ENCODE measurements at regions not wholly inside any gene's neighbourhood (a gene's known extent, or its start where the extent isn't known, plus 50 kb on each side); places are given as distances from the start of the nearest gene placed in this dataset.

- H3K36me3 ChIP-seq (ENCODE audit: control insufficient read depth, insufficient read depth, low read length): no peaks in the 10 kb centered on the region
- Mint-ChIP-seq H3K36me3 (ENCODE audit: insufficient read depth, unreplicated experiment) (no peaks in the 10 kb centered on the region), H3K27ac (ENCODE audit: unreplicated experiment) (no peak overlapping the region), H3K4me3 (ENCODE audit: unreplicated experiment) (no peak overlapping the region), H3K27me3 (ENCODE audit: insufficient read depth, unreplicated experiment) (peaks cover 12% of the 10 kb centered on the region), H3K9me3 (ENCODE audit: unreplicated experiment) (no peaks in the 10 kb centered on the region), H3K4me1 (ENCODE audit: low read depth, unreplicated experiment) (no peaks in the 10 kb centered on the region)
- ChIA-PET POLR2A (no interaction called here), CTCF (no interaction called here)
- BruUV-seq (replicated peaks): no TSS peak
- TF ChIP-seq CTCF (IDR thresholded peaks at IDR 0.05; ENCODE audit: insufficient read depth in 1 of 2, low read depth in 1 of 2, low read length in 1 of 2, severe bottlenecking in 1 of 2, unreplicated experiment in 1 of 2): no peak
- H3K4me1 ChIP-seq: no peaks in the 10 kb centered on the region
- H3K9me3 ChIP-seq: no peaks in the 10 kb centered on the region
- H3K4me3 ChIP-seq (ENCODE audit: low read depth, low read length): no peak overlapping the region
- intact Hi-C loops (cut with micrococcal nuclease; ENCODE audit: unreplicated experiment): no loop called here
- no peak for DNase-seq
- no peaks in the 10 kb centered on the region for H3K27me3 ChIP-seq (replicated peaks; ENCODE audit: control insufficient read depth, insufficient read depth, low read length)
These were observed 203.4 kb upstream of the PIK3C3 start for GRCh38 chr18:41751652-41752051.

- H3K4me1 Mint-ChIP-seq (ENCODE audit: low read depth, unreplicated experiment): no peaks in the 10 kb centered on the region
- no peak overlapping the region for H3K4me3 Mint-ChIP-seq (ENCODE audit: unreplicated experiment)
- Histone ChIP-seq H3K4me1 (no peaks in the 10 kb centered on the region), H3K4me3 (ENCODE audit: low read depth, low read length) (no peak overlapping the region), H3K36me3 (ENCODE audit: control insufficient read depth, insufficient read depth, low read length) (no peaks in the 10 kb centered on the region), H3K27me3 (replicated peaks; ENCODE audit: control insufficient read depth, insufficient read depth, low read length) (no peaks in the 10 kb centered on the region), H3K9me3 (no peaks in the 10 kb centered on the region)
- no peak overlapping the region for H3K27ac Mint-ChIP-seq (ENCODE audit: unreplicated experiment)
- no TSS peak for BruUV-seq (replicated peaks)
- no peaks in the 10 kb centered on the region for H3K9me3 Mint-ChIP-seq (ENCODE audit: unreplicated experiment)
- DNase-seq: no peak
- POLR2A ChIA-PET: no interaction called here
- H3K27me3 Mint-ChIP-seq (ENCODE audit: insufficient read depth, unreplicated experiment): peaks cover 8% of the 10 kb centered on the region
- intact Hi-C loops (cut with micrococcal nuclease; ENCODE audit: unreplicated experiment): no loop called here
- H3K36me3 Mint-ChIP-seq (ENCODE audit: insufficient read depth, unreplicated experiment): no peaks in the 10 kb centered on the region
- CTCF ChIA-PET: no interaction called here
- TF ChIP-seq CTCF (IDR thresholded peaks at IDR 0.05; ENCODE audit: insufficient read depth in 1 of 2, low read depth in 1 of 2, low read length in 1 of 2, severe bottlenecking in 1 of 2, unreplicated experiment in 1 of 2): no peak
These were observed 203.9 kb upstream of the PIK3C3 start for GRCh38 chr18:41751161-41751560.

GRCh38 chr18:41747723-41748242 is 207.3 kb upstream of the PIK3C3 start:
- H3K4me1 ChIP-seq: no peaks in the 10 kb centered on the region
- H3K36me3 Mint-ChIP-seq (ENCODE audit: insufficient read depth, unreplicated experiment): no peaks in the 10 kb centered on the region
- POLR2A ChIA-PET: no interaction called here
- no peaks in the 10 kb centered on the region for H3K36me3 ChIP-seq (ENCODE audit: control insufficient read depth, insufficient read depth, low read length)
- H3K27ac Mint-ChIP-seq (ENCODE audit: unreplicated experiment): no peak overlapping the region
- H3K9me3 Mint-ChIP-seq (ENCODE audit: unreplicated experiment): no peaks in the 10 kb centered on the region
- DNase-seq: no peak
- H3K27me3 Mint-ChIP-seq (ENCODE audit: insufficient read depth, unreplicated experiment): peaks cover 7% of the 10 kb centered on the region
- no peak for TF ChIP-seq CTCF (IDR thresholded peaks at IDR 0.05; ENCODE audit: insufficient read depth in 1 of 2, low read depth in 1 of 2, low read length in 1 of 2, severe bottlenecking in 1 of 2, unreplicated experiment in 1 of 2)
- H3K4me3 ChIP-seq (ENCODE audit: low read depth, low read length): no peak overlapping the region
- CTCF ChIA-PET: no interaction called here
- no peaks in the 10 kb centered on the region for H3K4me1 Mint-ChIP-seq (ENCODE audit: low read depth, unreplicated experiment)
- no peak overlapping the region for H3K4me3 Mint-ChIP-seq (ENCODE audit: unreplicated experiment)
- intact Hi-C loops (cut with micrococcal nuclease; ENCODE audit: unreplicated experiment): loop anchor here (5.0 kb wide), 2 partner anchors 160 to 355 kb away; no protein-coding TSS in a partner anchor
- no peaks in the 10 kb centered on the region for H3K27me3 ChIP-seq (replicated peaks; ENCODE audit: control insufficient read depth, insufficient read depth, low read length)
- no peaks in the 10 kb centered on the region for H3K9me3 ChIP-seq
- no TSS peak for BruUV-seq (replicated peaks)

Data from Caco-2 (cell line).